ENCODE measurements at regions not wholly inside any gene's neighbourhood (a gene's known extent, or its start where the extent isn't known, plus 50 kb on each side); places are given as distances from the start of the nearest gene placed in this dataset.

DNA sequence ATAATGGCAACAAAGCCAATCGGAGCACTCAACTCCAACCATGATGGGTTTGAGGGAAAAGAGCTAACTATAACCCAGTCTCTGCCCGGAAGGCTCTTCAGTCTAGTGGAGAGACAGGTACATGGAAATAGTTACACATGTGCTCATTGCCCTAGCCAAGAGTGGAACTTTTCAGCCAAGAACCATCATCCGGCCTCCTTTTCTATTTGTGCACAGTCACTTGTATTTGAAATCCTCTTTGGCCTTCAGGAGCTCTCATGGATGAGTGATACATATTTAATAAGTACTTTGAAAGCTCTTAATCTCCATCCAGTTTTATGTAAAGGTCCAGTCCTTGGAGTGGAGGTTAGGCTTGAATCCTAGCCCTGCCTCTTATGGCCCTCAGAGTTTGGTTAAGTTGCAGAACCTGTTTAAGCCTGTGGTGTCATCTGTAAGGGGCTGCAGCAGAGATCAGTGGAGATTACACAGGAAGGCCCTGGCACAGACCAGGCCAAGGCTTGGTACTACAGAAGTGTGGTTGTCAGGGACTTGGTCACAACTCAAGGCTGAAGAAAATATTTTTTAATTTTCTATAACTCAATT is 72.3 kb upstream of the SMLR1 start:
- Histone ChIP-seq H3K9me2 (ENCODE audit: insufficient read depth) (no peaks in the 10 kb centered on the region), H2AFZ (no peak overlapping the region), H3K36me3 (ENCODE audit: low read depth) (no peaks in the 10 kb centered on the region), H4K20me1 (ENCODE audit: insufficient read depth) (no peaks in the 10 kb centered on the region), H3K79me2 (ENCODE audit: low read depth) (no peaks in the 10 kb centered on the region), H3K9me3 (ENCODE audit: insufficient read depth, low read depth) (no peaks in the 10 kb centered on the region), H3K4me1 (replicated peaks; ENCODE audit: insufficient read depth) (no peaks in the 10 kb centered on the region), H3F3A (ENCODE audit: insufficient read depth, low read depth) (no peaks in the 10 kb centered on the region), H3K4me3 (no peak overlapping the region), H3K27me3 (ENCODE audit: insufficient read depth, low read depth) (no peaks in the 10 kb centered on the region), H3K4me2 (no peak overlapping the region), H3K27ac (no peak overlapping the region)
- BruUV-seq (replicated peaks): no TSS peak
- CTCF ChIA-PET: no interaction called here
- no peak for TF ChIP-seq EZH2 (IDR thresholded peaks at IDR 0.05; ENCODE audit: low read depth)
- TF ChIP-seq, protein P1, sequence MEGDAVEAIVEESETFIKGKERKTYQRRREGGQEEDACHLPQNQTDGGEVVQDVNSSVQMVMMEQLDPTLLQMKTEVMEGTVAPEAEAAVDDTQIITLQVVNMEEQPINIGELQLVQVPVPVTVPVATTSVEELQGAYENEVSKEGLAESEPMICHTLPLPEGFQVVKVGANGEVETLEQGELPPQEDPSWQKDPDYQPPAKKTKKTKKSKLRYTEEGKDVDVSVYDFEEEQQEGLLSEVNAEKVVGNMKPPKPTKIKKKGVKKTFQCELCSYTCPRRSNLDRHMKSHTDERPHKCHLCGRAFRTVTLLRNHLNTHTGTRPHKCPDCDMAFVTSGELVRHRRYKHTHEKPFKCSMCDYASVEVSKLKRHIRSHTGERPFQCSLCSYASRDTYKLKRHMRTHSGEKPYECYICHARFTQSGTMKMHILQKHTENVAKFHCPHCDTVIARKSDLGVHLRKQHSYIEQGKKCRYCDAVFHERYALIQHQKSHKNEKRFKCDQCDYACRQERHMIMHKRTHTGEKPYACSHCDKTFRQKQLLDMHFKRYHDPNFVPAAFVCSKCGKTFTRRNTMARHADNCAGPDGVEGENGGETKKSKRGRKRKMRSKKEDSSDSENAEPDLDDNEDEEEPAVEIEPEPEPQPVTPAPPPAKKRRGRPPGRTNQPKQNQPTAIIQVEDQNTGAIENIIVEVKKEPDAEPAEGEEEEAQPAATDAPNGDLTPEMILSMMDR (conservative IDR thresholded peaks at IDR 0.05): no peak
- DNase-seq: no peak
- intact Hi-C loops (cut with micrococcal nuclease; ENCODE audit: unreplicated experiment): no loop called here
- POLR2A ChIA-PET (ENCODE audit: unreplicated experiment): no interaction called here

DNA sequence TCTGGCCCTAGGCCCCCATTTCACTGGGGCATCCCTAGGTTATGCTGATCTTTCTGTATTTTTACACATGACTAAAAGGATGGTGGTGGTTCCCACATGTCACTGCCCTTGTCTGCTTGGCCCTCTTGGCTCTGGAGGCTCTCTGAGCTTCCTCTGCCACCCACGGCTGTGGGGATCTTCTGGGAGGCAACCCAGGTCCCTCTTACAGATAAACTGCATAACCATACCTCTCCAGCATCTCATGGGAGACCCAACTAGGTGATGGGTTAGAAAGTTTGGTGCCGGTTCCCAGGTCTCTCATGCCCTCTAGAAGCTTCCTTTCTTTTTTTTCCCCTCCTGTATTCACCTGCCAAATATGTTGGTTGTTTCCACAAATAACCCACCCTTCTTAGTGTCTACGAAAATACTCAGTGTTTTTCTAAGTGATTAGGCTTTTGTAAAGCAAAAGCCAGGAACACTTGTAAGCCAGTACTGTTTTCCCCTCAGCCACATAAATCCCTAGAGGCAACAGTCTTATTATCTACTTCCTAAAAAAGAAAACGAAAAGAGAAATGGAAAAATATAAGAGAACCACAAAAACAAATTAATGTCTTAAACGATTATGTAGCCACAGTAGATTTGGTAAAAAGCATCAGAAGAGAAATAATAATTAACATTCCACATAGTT is 71.7 kb upstream of the SMLR1 start:
- Histone ChIP-seq H3K4me3 (no peak overlapping the region), H3K79me2 (ENCODE audit: low read depth) (no peaks in the 10 kb centered on the region), H3F3A (ENCODE audit: insufficient read depth, low read depth) (no peaks in the 10 kb centered on the region), H3K9me3 (ENCODE audit: insufficient read depth, low read depth) (no peaks in the 10 kb centered on the region), H3K4me1 (replicated peaks; ENCODE audit: insufficient read depth) (no peaks in the 10 kb centered on the region), H3K4me2 (no peak overlapping the region), H3K9me2 (ENCODE audit: insufficient read depth) (no peaks in the 10 kb centered on the region), H3K27me3 (ENCODE audit: insufficient read depth, low read depth) (no peaks in the 10 kb centered on the region), H3K36me3 (ENCODE audit: low read depth) (no peaks in the 10 kb centered on the region), H3K27ac (no peak overlapping the region), H4K20me1 (ENCODE audit: insufficient read depth) (no peaks in the 10 kb centered on the region), H2AFZ (0 out of 2 replicates have a peak overlapping the region, but pooled peaks have one; percentile 5)
- intact Hi-C loops (cut with micrococcal nuclease; ENCODE audit: unreplicated experiment): no loop called here
- BruUV-seq (replicated peaks): no TSS peak
- CTCF ChIA-PET: no interaction called here
- TF ChIP-seq, protein P1 (conservative IDR thresholded peaks at IDR 0.05): no peak
- TF ChIP-seq EZH2 (IDR thresholded peaks at IDR 0.05; ENCODE audit: low read depth): no peak
- no peak for DNase-seq
- POLR2A ChIA-PET (ENCODE audit: unreplicated experiment): no interaction called here

DNA sequence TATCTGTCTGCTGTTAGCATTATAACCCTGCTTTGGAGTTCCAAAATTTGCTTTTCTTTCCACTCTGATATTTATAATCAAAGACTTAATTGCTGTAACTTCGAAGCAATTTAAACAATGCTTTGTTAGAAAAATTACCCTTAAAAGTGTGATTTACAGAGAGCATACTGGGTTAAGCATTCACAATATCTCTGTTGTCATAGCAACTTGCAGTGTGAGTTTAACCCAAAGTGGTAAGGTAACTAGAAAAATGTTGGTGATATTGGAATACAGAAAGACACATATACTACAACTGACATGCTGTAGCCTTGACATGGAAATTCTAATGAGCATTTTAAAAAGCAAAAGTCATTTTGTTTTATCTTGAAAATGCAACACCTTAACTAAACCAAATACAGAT is 70.4 kb upstream of the SMLR1 start:
- H3K27ac ChIP-seq: no peak overlapping the region
- H3K9me3 ChIP-seq (ENCODE audit: insufficient read depth, low read depth): no peaks in the 10 kb centered on the region
- no peaks in the 10 kb centered on the region for H3K27me3 ChIP-seq (ENCODE audit: insufficient read depth, low read depth)
- ChIA-PET CTCF (interaction anchor here (0.6 kb wide), 1 partner anchor 430 kb away, joined by 3 read pairs; no protein-coding TSS in a partner anchor), POLR2A (ENCODE audit: unreplicated experiment) (no interaction called here)
- no TSS peak for BruUV-seq (replicated peaks)
- DNase-seq: no peak
- H3F3A ChIP-seq (ENCODE audit: insufficient read depth, low read depth): no peaks in the 10 kb centered on the region
- intact Hi-C loops (cut with micrococcal nuclease; ENCODE audit: unreplicated experiment): no loop called here
- no peak overlapping the region for H2AFZ ChIP-seq
- no peaks in the 10 kb centered on the region for H4K20me1 ChIP-seq (ENCODE audit: insufficient read depth)
- TF ChIP-seq, protein P1 (conservative IDR thresholded peaks at IDR 0.05): no peak
- no peak for TF ChIP-seq EZH2 (IDR thresholded peaks at IDR 0.05; ENCODE audit: low read depth)
- no peaks in the 10 kb centered on the region for H3K79me2 ChIP-seq (ENCODE audit: low read depth)
- no peaks in the 10 kb centered on the region for H3K36me3 ChIP-seq (ENCODE audit: low read depth)
- H3K4me2 ChIP-seq: no peak overlapping the region
- H3K9me2 ChIP-seq (ENCODE audit: insufficient read depth): no peaks in the 10 kb centered on the region
- H3K4me3 ChIP-seq: no peak overlapping the region
- no peaks in the 10 kb centered on the region for H3K4me1 ChIP-seq (replicated peaks; ENCODE audit: insufficient read depth)

Measured in PC-9 (cell line).